Endothelial cell of umbilical vein (primary cell): ENCODE measurements at regions not wholly inside any gene's neighbourhood (a gene's known extent, or its start where the extent isn't known, plus 50 kb on each side); places are given as distances from the start of the nearest gene placed in this dataset.

ENCODE experiments used
- BruUV-seq: library from RNA; stranded (reverse); fragments of 400-500 nt; replicated peaks from 2 replicates; lab custom pipeline; 2021; lab: Mats Ljungman, UMichigan
- CTCF ChIA-PET: fragments of 300-600, 350-600 bp; sonication (Branson Sonifier 250); formaldehyde crosslinking; loops from one replicate; lab custom pipeline; 2021; ENCODE audit warnings: antibody characterized with exemption, inconsistent platforms; lab: Charles Lee
- POLR2A ChIA-PET: fragments of 300-600, 350-600 bp; sonication (Branson Sonifier 250); formaldehyde crosslinking; loops from one replicate; lab custom pipeline; 2021; ENCODE audit warnings: antibody characterized with exemption, inconsistent platforms; lab: Charles Lee
- DNase-seq: peaks from one replicate; pipeline ENCODE4 v3.0.0-alpha.2; 2011; ENCODE audit warnings: low read depth, low spot score
- FAIRE-seq: peaks from 2 replicates; lab custom pipeline; 2011; peaks lifted over from hg19 to GRCh38; lab: Jason Lieb, UNC
- H2AFZ ChIP-seq: 2 replicates; pipeline ENCODE4 v1.6.0; 2012; ENCODE audit warnings: low read depth, low read length, control low read depth, inconsistent platforms
- H3K27ac ChIP-seq: 2 replicates; pipeline ENCODE4 v1.5.1; 2011; ENCODE audit warnings: low read depth, mild to moderate bottlenecking, control low read depth, low read length, moderate library complexity; ENCODE audit not compliant: insufficient read depth
- H3K27me3 ChIP-seq, 2 experiments: 2 replicates each; pipeline versions ENCODE4 v1.6.0 to v1.6.1; 2011; ENCODE audit warnings: low read length in 2 of 2, mixed read lengths in 1 of 2; ENCODE audit not compliant: control insufficient read depth in 2 of 2, insufficient read depth in 2 of 2
- H3K36me3 ChIP-seq, 2 experiments: 2 replicates in 1 of 2; 3 replicates in 1 of 2; pipeline ENCODE4 v1.5.1; 2011; ENCODE audit warnings: low read length in 2 of 2, mild to moderate bottlenecking in 1 of 2, moderate library complexity in 1 of 2; ENCODE audit not compliant: control insufficient read depth in 2 of 2, insufficient read depth in 2 of 2; ENCODE audit errors: extremely low read depth in 1 of 2
- H3K4me1 ChIP-seq: 3 replicates; pipeline ENCODE4 v1.5.1; 2011; ENCODE audit warnings: mild to moderate bottlenecking, low read length; ENCODE audit not compliant: control insufficient read depth, insufficient read depth; ENCODE audit errors: extremely low read depth
- H3K4me2 ChIP-seq: 2 replicates; pipeline ENCODE4 v1.6.1; 2011; ENCODE audit warnings: low read length, control low read depth, mixed read lengths; ENCODE audit not compliant: insufficient read depth
- H3K4me3 ChIP-seq, 3 experiments: fragments of 200-600 bp in 1 of 3; sonication (generic), shearing (Covaris generic) in 1 of 3; replicated peaks in 1 of 3; 2 replicates each; pipeline ENCODE4 v1.5.1; 2011 to 2016; ENCODE audit warnings: control low read depth in 3 of 3, low read length in 3 of 3, mild to moderate bottlenecking in 2 of 3, inconsistent platforms in 1 of 3, low read depth in 1 of 3, moderate library complexity in 1 of 3; ENCODE audit not compliant: insufficient read depth in 1 of 3
- H3K79me2 ChIP-seq: 2 replicates; pipeline ENCODE4 v1.6.0; 2012; ENCODE audit warnings: low read length, inconsistent platforms; ENCODE audit not compliant: control insufficient read depth, insufficient read depth
- H3K9ac ChIP-seq: replicated peaks from 2 replicates; pipeline ENCODE3; 2011; ENCODE audit warnings: low read length, control low read depth; ENCODE audit not compliant: insufficient read depth; ENCODE audit errors: extremely low read depth
- H3K9me1 ChIP-seq: replicated peaks from 3 replicates; pipeline ENCODE4 v1.6.0; 2011; ENCODE audit warnings: mild to moderate bottlenecking, low read length; ENCODE audit not compliant: control insufficient read depth, insufficient read depth; ENCODE audit errors: extremely low read depth
- H3K9me3 ChIP-seq: replicated peaks from 2 replicates; pipeline ENCODE4 v1.5.1; 2012; ENCODE audit warnings: low read length, inconsistent platforms; ENCODE audit not compliant: control insufficient read depth, insufficient read depth
- H4K20me1 ChIP-seq: replicated peaks from 2 replicates; pipeline ENCODE3; 2011; ENCODE audit warnings: mild to moderate bottlenecking, low read length; ENCODE audit not compliant: control insufficient read depth, insufficient read depth; ENCODE audit errors: extremely low read depth
- EZH2 ChIP-seq: IDR thresholded peaks from 2 replicates; pipeline ENCODE4 v1.6.1; 2012; ENCODE audit warnings: borderline replicate concordance, low read depth, mild to moderate bottlenecking, moderate library complexity, low read length, inconsistent platforms; ENCODE audit not compliant: severe bottlenecking
- FOS ChIP-seq: IDR thresholded peaks from 2 replicates; pipeline ENCODE4 v1.6.1; 2011; ENCODE audit warnings: mild to moderate bottlenecking, low read length, moderate library complexity, borderline replicate concordance; ENCODE audit not compliant: insufficient read depth
- GATA2 ChIP-seq: IDR thresholded peaks from 2 replicates; pipeline ENCODE4 v1.7.0; 2011; ENCODE audit warnings: low read depth, mild to moderate bottlenecking, moderate library complexity, mixed read lengths, low read length; ENCODE audit not compliant: insufficient read length, insufficient read depth
- JUN ChIP-seq: IDR thresholded peaks from 2 replicates; pipeline ENCODE4 v1.6.1; 2011; ENCODE audit warnings: borderline replicate concordance, low read depth; ENCODE audit not compliant: insufficient read length, insufficient read depth
- MAX ChIP-seq: IDR thresholded peaks from 2 replicates; pipeline ENCODE4 v1.6.1; 2011; ENCODE audit not compliant: insufficient read depth, insufficient read length
- MYC ChIP-seq: IDR thresholded peaks from one replicate; pipeline ENCODE4 v1.6.1; 2011; ENCODE audit warnings: mild to moderate bottlenecking, low read depth, low read length
- POLR2A ChIP-seq: IDR thresholded peaks from 2 replicates; pipeline ENCODE4 v1.6.1; 2012; ENCODE audit warnings: low read depth, mild to moderate bottlenecking, control low read depth, low read length
- POLR2AphosphoS5 ChIP-seq: IDR thresholded peaks from 2 replicates; pipeline ENCODE4 v1.6.1; 2012; ENCODE audit warnings: low read depth, mild to moderate bottlenecking, control low read depth, low read length, moderate library complexity; ENCODE audit not compliant: insufficient read depth
- dilution Hi-C: fragments of 300-500 bp; cut with MboI; formaldehyde crosslinking; loops from one replicate; pipeline ENCODE4 v1.15.0; 2019; ENCODE audit warnings: low sequenced_read_pairs; ENCODE audit not compliant: extremely low pct_ligation_motif_present
- intact Hi-C: fragments of 100-400 bp; cut with micrococcal nuclease; formaldehyde crosslinking; loops from one replicate; pipeline ENCODE4 v1.10.0; 2022
- TF ChIP-seq, protein P1 (sequence below), 2 donors: IDR thresholded peaks; 1 replicate in 1 of 2; 2 replicates in 1 of 2; pipeline ENCODE4 v1.5.1; 2011; ENCODE audit warnings: low read length in 2 of 2, mild to moderate bottlenecking in 2 of 2, moderate library complexity in 2 of 2, control low read depth in 1 of 2, inconsistent platforms in 1 of 2, low read depth in 1 of 2; ENCODE audit not compliant: insufficient read depth in 1 of 2; ENCODE audit errors: extremely low read depth in 1 of 2

- Histone ChIP-seq H3K79me2 (no peaks in the 10 kb centered on the region), H3K27ac (no peak overlapping the region), H3K9ac (no peak overlapping the region), H3K36me3 (no peaks in the 10 kb centered on the region), H4K20me1 (no peaks in the 10 kb centered on the region), H3K4me1 (no peaks in the 10 kb centered on the region), H3K9me3 (no peaks in the 10 kb centered on the region), H3K27me3 (no peaks in the 10 kb centered on the region), H3K4me3 (no peak overlapping the region), H2AFZ (no peak overlapping the region), H3K4me2 (no peak overlapping the region), H3K9me1 (no peaks in the 10 kb centered on the region)
- FAIRE-seq, result no peak
- POLR2A ChIA-PET, result no interaction called here
- DNase-seq, result no peak
- intact Hi-C loops (no loop called here), dilution Hi-C loops (no loop called here)
- TF ChIP-seq MYC (no peak), MAX (no peak), FOS (no peak), EZH2 (no peak), GATA2 (no peak), POLR2AphosphoS5 (no peak), JUN (no peak), POLR2A (no peak)
- TF ChIP-seq, protein P1, sequence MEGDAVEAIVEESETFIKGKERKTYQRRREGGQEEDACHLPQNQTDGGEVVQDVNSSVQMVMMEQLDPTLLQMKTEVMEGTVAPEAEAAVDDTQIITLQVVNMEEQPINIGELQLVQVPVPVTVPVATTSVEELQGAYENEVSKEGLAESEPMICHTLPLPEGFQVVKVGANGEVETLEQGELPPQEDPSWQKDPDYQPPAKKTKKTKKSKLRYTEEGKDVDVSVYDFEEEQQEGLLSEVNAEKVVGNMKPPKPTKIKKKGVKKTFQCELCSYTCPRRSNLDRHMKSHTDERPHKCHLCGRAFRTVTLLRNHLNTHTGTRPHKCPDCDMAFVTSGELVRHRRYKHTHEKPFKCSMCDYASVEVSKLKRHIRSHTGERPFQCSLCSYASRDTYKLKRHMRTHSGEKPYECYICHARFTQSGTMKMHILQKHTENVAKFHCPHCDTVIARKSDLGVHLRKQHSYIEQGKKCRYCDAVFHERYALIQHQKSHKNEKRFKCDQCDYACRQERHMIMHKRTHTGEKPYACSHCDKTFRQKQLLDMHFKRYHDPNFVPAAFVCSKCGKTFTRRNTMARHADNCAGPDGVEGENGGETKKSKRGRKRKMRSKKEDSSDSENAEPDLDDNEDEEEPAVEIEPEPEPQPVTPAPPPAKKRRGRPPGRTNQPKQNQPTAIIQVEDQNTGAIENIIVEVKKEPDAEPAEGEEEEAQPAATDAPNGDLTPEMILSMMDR (IDR thresholded peaks at IDR 0.05; ENCODE audit: extremely low read depth in 1 of 2, insufficient read depth in 1 of 2, low read depth in 1 of 2, low read length in 2 of 2), result no peak
- no TSS peak for BruUV-seq
- CTCF ChIA-PET, result no interaction called here
Observed at GRCh38 chrX:99461223-99461622, 948.9 kb downstream of the PCDH19 start.
